IMR-90 (cell line): ENCODE measurements at regions not wholly inside any gene's neighbourhood (a gene's known extent, or its start where the extent isn't known, plus 50 kb on each side); places are given as distances from the start of the nearest gene placed in this dataset.

Experiments
- BHLHE40 ChIP-seq: fragments of 150-350 bp; IDR thresholded peaks from 2 replicates; pipeline ENCODE4 v1.6.1; 2016; ENCODE audit warnings: mild to moderate bottlenecking, low read depth, low read length
- CEBPB ChIP-seq: IDR thresholded peaks from 2 replicates; pipeline ENCODE4 v1.6.1; 2012; ENCODE audit warnings: low read depth, low read length, improper control_type of control experiment
- CHD1 ChIP-seq: IDR thresholded peaks from 2 replicates; pipeline ENCODE4 v1.6.1; 2012; ENCODE audit warnings: low read depth, low read length, improper control_type of control experiment
- FOS ChIP-seq: fragments of 150-350 bp; IDR thresholded peaks from 2 replicates; pipeline ENCODE4 v1.6.1; 2016; ENCODE audit warnings: low read depth, low read length
- MAFK ChIP-seq: IDR thresholded peaks from 2 replicates; pipeline ENCODE4 v1.6.1; 2012; ENCODE audit warnings: low read depth, low read length, improper control_type of control experiment
- MAZ ChIP-seq: IDR thresholded peaks from 2 replicates; pipeline ENCODE4 v1.6.1; 2012; ENCODE audit warnings: low read depth, mild to moderate bottlenecking, low read length, improper control_type of control experiment, moderate library complexity, borderline replicate concordance
- MXI1 ChIP-seq: IDR thresholded peaks from 2 replicates; pipeline ENCODE4 v1.6.1; 2012; ENCODE audit warnings: low read depth, mild to moderate bottlenecking, low read length, moderate library complexity, borderline replicate concordance
- POLR2A ChIP-seq: IDR thresholded peaks from 2 replicates; pipeline ENCODE4 v1.6.1; 2012; ENCODE audit warnings: mild to moderate bottlenecking, low read depth, low read length
- RAD21 ChIP-seq: IDR thresholded peaks from 2 replicates; pipeline ENCODE4 v1.6.1; 2012; ENCODE audit warnings: low read length, improper control_type of control experiment
- RCOR1 ChIP-seq: IDR thresholded peaks from 2 replicates; pipeline ENCODE4 v1.6.1; 2012; ENCODE audit warnings: mild to moderate bottlenecking, low read length, improper control_type of control experiment; ENCODE audit not compliant: insufficient replicate concordance
- SMC3 ChIP-seq: fragments of 150-350 bp; IDR thresholded peaks from 2 replicates; pipeline ENCODE4 v1.6.1; 2016; ENCODE audit warnings: low read depth, mild to moderate bottlenecking, antibody characterized with exemption, low read length, moderate library complexity
- USF2 ChIP-seq: fragments of 150-350 bp; IDR thresholded peaks from 2 replicates; pipeline ENCODE4 v1.6.1; 2017; ENCODE audit warnings: mild to moderate bottlenecking, antibody characterized with exemption, low read length, low read depth
- TF ChIP-seq, protein P1 (sequence below): conservative IDR thresholded peaks from 2 replicates; pipeline ENCODE4 v1.5.1; 2012; ENCODE audit warnings: mild to moderate bottlenecking, low read depth, low read length, improper control_type of control experiment
- TF ChIP-seq, protein P2 (sequence below): fragments of 150-350 bp; IDR thresholded peaks from 2 replicates; pipeline ENCODE4 v1.6.1; 2016; ENCODE audit warnings: low read depth, mild to moderate bottlenecking, low read length, moderate library complexity, borderline replicate concordance

- TF ChIP-seq POLR2A (no peak), MXI1 (no peak), SMC3 (no peak), BHLHE40 (no peak), USF2 (no peak), MAFK (no peak), CEBPB (no peak), MAZ (no peak), RAD21 (no peak), FOS (no peak), RCOR1 (no peak), CHD1 (no peak)
- TF ChIP-seq, protein P1, sequence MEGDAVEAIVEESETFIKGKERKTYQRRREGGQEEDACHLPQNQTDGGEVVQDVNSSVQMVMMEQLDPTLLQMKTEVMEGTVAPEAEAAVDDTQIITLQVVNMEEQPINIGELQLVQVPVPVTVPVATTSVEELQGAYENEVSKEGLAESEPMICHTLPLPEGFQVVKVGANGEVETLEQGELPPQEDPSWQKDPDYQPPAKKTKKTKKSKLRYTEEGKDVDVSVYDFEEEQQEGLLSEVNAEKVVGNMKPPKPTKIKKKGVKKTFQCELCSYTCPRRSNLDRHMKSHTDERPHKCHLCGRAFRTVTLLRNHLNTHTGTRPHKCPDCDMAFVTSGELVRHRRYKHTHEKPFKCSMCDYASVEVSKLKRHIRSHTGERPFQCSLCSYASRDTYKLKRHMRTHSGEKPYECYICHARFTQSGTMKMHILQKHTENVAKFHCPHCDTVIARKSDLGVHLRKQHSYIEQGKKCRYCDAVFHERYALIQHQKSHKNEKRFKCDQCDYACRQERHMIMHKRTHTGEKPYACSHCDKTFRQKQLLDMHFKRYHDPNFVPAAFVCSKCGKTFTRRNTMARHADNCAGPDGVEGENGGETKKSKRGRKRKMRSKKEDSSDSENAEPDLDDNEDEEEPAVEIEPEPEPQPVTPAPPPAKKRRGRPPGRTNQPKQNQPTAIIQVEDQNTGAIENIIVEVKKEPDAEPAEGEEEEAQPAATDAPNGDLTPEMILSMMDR: no peak
- TF ChIP-seq, protein P2, sequence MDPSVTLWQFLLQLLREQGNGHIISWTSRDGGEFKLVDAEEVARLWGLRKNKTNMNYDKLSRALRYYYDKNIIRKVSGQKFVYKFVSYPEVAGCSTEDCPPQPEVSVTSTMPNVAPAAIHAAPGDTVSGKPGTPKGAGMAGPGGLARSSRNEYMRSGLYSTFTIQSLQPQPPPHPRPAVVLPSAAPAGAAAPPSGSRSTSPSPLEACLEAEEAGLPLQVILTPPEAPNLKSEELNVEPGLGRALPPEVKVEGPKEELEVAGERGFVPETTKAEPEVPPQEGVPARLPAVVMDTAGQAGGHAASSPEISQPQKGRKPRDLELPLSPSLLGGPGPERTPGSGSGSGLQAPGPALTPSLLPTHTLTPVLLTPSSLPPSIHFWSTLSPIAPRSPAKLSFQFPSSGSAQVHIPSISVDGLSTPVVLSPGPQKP: no peak
Observed at GRCh38 chr9:21564175-21564574, 82.1 kb upstream of the IFNE start.
